GM18499 (cell line): ENCODE measurements at regions not wholly inside any gene's neighbourhood (a gene's known extent, or its start where the extent isn't known, plus 50 kb on each side); places are given as distances from the start of the nearest gene placed in this dataset.
"Not testable (repeated sequence)": the region's sequence is repeated elsewhere in the genome, so short reads cannot be mapped to it uniquely, and the experiment has no call there.

Source experiments
- ATAC-seq: cut with Tn5 transposase; IDR thresholded peaks from one replicate; pipeline ENCODE4 v1.9.1; 2021; ENCODE audit warnings: moderate number of reproducible peaks; ENCODE audit not compliant: insufficient read depth, unreplicated experiment

GRCh38 chr5:74535926-74536325 lies 104.6 kb downstream of the ENC1 start:
- no peak for ATAC-seq

DNA sequence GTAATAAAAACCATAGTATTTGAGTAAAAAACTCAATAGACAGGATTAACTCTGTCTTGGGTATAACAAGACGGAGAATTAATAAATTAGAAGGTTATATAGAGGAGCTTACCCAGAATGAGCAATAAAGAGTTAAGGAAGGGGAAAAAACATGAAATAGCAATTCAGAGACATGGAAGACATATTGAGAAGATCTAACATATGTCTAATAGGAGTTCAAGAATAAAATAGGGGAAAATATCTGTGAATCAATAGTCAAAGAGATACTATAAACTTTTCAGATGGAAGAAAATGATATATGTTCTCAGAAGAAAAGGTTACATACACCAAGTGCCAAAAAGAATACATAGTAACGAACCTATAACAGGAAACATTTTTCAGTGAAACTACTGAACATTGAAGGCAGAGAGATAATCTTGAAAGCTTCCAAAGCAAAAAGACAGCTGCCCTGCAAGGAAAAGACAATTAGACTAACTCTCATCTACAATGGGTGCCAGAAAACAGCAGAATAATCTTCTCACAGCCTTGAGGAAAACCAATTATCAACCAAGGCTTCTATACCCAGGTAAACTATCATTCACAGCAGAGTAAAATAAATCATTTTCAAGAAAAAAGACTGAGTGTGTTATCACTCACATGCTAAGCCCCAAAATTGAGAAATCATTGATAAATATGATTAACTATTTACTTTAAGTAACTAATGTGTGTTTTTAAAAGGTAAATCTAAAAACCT lies 106.0 kb downstream of the ENC1 start:
- ATAC-seq: no peak

DNA sequence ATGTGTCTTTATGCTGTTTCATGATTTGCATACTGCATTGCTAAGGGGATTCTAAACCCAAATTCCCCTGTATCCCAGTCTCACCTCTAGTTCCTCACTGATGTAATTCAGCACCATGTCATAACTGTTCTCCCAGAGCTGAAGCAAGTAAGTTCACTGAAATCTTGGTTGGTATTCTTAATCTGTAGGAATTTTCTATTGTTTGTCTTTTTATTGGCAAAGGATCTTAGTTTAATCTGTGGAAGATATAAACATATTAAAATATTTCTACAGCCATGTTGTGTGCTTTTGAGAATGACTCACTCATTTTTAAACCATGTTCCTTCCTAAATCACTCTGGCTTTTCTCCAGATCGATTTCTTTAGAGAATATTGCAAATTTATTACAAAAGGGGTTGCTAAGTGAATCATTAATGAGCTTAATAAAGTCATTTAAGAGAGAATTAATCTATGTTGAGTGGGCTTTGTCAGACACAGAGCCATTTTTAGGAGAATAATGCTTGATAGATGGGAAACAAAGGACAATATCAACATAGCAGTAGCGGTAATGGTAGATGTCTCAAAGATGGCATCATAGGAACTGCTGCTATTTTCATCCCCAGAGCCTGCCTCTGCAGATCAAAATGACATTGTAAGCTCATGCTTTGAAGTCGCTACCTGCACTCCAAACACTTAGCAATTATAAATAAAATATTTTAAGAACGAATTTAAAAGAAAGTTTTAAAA lies 110.0 kb downstream of the ENC1 start:
- no peak for ATAC-seq

GRCh38 chr5:74529101-74529500 lies 111.4 kb downstream of the ENC1 start:
- ATAC-seq: no peak

DNA sequence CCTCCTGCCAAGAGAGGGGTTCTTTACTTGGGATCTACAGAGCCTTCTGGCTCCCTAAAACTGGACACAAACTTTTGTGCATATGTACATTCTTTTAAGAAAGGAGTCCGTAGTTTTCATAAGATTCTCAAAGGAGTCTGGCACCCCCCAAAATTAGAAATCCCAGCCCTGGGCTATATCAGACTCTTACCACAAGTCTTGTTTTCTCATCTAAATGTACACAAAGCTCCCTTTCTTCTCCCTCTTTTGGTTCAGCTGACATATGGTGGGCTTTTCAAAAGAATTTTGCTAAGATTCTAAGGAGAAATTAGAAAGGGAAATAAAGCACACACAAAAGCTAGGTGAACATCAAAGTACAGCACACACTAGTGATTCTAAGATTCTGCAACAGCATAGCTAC lies 114.4 kb downstream of the ENC1 start:
- no peak for ATAC-seq

DNA sequence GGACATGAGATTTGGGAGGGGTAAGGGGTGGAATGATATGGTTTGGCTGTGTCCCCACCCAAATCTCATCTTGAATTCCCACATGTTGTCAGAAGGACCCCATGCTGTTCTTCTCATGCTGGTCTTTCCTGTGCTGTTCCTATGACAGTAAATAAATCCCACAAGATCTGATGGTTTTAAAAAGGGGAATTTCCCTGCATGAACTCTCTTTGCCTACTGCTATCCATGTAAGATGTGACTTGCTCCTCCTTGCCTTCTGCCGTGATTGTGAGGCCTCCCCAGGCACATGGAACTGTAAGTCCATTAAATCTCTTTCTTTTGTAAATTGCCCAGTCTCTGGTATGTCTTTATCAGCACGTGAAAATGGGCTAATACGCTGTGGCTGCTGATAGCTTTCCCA lies 115.8 kb downstream of the ENC1 start:
- ATAC-seq: not testable (repeated sequence)

GRCh38 chr5:74523698-74524097 lies 116.8 kb downstream of the ENC1 start:
- ATAC-seq: not testable (repeated sequence)

DNA sequence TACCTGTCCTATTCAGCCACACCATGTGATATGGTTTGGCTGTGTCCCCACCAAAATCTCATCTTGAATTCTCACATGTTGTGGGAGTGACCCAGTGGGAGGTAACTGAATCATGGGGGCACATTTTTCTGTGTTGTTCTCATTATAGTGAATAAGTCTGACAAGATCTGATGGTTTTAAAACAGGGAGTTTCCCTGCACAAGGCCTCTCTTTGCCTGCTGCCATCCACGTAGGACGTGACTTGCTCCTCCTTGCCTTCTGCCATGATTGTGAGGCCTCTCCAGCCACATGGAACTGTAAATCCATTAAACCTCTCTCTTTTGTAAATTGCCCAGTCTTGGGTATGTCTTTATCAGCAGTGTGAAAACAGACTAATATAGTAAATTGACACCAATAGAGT lies 117.7 kb downstream of the ENC1 start:
- ATAC-seq: not testable (repeated sequence)

DNA sequence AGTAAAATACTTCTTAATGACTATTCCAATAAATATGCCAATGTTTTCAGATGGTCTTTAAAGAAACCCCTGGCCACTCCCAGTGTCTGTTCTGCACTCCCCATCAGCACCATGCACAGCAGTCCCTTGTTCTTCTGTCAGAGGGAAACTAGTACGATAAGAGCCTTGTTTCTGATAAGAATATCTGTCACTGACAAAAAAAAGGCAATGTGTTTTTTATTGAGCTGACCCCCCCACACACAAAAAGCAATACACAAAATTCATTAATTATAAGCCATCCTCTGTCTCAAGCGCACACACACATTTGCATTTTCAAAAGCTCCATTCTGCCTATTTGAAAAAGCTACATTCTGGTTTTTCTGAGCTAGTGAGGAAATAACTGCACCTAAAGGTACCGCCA lies 119.1 kb downstream of the ENC1 start:
- no peak for ATAC-seq

DNA sequence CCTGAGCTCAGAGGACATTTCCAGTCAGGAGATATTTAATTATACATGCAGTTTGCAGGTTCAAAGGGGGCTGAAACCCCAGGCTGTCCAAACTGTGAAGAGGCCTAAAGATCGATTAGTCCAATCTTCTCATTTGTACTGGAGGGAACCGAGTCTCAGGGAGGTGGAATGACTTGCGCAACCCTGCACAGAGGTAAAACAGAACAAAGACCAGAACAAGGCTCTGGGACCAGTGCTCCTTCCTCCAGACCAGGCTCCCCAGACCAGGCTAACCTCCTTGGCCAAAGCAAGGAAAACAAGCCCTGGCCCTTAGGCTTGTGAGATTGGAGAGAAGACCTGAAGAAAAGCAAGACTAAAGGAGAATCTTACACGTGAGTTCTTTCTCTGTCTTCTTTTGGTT lies 120.8 kb downstream of the ENC1 start:
- ATAC-seq: no peak

- ATAC-seq: no peak
These were observed 121.4 kb downstream of the ENC1 start for GRCh38 chr5:74519161-74519571.

DNA sequence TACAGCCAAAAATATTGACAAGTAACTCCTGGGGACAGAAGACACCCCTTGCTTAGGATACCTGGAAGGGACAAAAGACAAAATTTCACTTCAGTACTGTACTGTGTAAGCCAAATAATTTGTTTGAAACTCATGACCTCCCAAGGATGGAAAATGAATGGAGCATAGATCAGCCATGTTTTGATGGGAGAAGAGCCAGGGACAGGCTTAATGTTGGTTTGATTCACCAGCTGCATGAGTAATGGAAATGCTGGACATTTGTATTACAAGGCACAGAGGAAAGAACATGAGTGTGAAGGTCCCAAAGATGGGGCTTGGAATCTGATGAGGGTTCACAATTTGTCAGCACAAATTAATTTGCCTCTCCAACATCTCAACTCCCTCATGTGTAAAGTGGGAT lies 122.8 kb downstream of the ENC1 start:
- no peak for ATAC-seq

GRCh38 chr5:74516211-74516636 lies 124.3 kb downstream of the ENC1 start:
- no peak for ATAC-seq

DNA sequence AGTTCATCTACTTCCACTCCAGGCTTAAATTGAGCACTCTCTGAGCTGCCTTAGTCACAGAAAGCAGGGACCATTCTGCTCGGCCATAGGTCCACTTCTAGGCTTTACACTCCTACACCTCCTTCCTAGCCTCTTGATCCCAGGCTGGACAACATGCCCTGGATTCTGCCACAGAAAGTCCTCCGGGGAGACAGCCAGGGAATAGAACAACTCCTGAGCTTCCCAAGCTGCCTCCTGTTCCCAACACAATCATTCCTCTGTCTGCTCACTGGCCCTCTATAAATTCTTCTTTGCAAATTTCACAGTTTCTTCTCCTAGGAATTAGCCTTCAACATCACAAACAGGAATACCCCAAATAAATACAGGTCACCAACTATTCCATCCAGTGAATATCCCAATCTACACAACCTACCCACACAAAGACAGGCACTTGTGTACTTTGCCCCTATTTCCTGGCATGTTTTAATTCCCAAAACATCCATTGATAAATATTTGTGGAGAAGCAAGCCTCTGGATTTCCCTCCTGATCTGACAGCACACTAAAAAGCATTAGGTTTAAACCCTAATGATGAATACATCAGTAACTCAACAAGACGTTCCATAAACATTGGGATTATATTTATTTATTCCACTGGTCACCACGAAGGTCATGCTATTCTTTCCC lies 125.5 kb downstream of the ENC1 start:
- no peak for ATAC-seq

- not testable (repeated sequence) for ATAC-seq
These were observed 128.8 kb downstream of the ENC1 start for GRCh38 chr5:74511770-74512169.

GRCh38 chr5:74510476-74511075 lies 130.0 kb downstream of the ENC1 start:
- ATAC-seq: no peak

DNA sequence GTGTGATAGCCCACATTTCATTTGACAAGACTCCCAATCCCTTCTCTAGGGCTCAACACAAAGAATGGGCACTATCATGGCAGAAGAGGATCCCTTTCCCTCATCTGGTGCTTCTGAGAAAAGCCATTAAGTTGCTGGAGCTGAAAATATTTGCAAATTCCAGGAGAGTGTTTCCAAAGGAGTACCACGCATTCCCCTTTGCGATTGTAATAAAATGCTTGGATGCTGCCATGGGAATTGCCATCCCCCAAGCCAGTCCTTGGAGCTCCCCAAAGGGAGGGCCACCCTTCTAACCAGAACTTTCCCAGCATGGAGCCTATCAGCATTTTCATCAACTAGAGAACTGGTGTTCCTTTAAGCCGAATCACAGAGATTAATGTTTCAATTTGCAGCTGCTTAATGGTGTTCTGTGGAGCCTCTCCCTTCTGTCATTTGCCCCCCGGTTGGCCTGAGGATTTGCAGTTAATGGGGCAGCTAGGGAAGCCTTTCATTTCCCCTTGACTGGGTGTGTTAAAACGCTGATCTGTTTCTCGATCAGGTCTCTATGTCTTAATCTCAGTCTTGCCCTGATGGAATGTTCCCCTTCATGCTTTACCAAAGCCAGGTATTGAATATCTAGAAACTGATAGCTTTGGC lies 133.0 kb downstream of the ENC1 start:
- ATAC-seq: no peak

DNA sequence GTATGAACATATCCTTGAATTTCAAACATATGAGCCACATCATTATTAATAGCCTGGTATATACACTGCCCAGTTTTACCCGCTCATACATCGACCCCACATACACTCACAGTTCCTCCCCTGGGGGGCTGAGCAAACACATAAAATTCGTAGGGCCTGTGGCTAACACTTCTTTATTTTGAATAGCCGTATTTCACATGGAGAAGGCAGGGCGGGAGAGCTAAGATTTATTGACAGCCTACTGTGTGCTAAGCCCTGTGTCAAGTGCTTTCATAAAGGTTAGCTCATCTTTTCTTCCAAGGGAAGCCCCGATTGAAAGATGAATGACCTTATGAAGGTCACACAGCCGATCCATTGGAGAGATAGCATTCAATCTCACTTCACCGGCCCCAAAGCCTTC lies 134.4 kb downstream of the ENC1 start:
- no peak for ATAC-seq

- no peak for ATAC-seq
These were observed 136.1 kb downstream of the ENC1 start for GRCh38 chr5:74504463-74504862.

- ATAC-seq: no peak
These were observed 138.0 kb downstream of the ENC1 start for GRCh38 chr5:74502479-74502950.
